ENCODE measurements at regions not wholly inside any gene's neighbourhood (a gene's known extent, or its start where the extent isn't known, plus 50 kb on each side); places are given as distances from the start of the nearest gene placed in this dataset.

- TF ChIP-seq CTCF (conservative IDR thresholded peaks at IDR 0.05; ENCODE audit: low read depth in 2 of 2) (no peak), CREB1 (CRISPR knock-in tag; IDR thresholded peaks at IDR 0.05; ENCODE audit: low read depth) (no peak), POLR2AphosphoS5 (IDR thresholded peaks at IDR 0.05; ENCODE audit: low read depth) (no peak), EZH2phosphoT487 (IDR thresholded peaks at IDR 0.05; ENCODE audit: unreplicated experiment) (no peak), EZH2 (IDR thresholded peaks at IDR 0.05; ENCODE audit: low read depth, unreplicated experiment) (no peak), ETS1 (IDR thresholded peaks at IDR 0.05) (no peak), JUNB (IDR thresholded peaks at IDR 0.05; ENCODE audit: unreplicated experiment) (no peak)
These were observed 399.5 kb downstream of the ETS1 start for GRCh38 chr11:128187835-128188234.

All from GM23338 (cell line).